ENCODE measurements at regions not wholly inside any gene's neighbourhood (a gene's known extent, or its start where the extent isn't known, plus 50 kb on each side); places are given as distances from the start of the nearest gene placed in this dataset.

DNA sequence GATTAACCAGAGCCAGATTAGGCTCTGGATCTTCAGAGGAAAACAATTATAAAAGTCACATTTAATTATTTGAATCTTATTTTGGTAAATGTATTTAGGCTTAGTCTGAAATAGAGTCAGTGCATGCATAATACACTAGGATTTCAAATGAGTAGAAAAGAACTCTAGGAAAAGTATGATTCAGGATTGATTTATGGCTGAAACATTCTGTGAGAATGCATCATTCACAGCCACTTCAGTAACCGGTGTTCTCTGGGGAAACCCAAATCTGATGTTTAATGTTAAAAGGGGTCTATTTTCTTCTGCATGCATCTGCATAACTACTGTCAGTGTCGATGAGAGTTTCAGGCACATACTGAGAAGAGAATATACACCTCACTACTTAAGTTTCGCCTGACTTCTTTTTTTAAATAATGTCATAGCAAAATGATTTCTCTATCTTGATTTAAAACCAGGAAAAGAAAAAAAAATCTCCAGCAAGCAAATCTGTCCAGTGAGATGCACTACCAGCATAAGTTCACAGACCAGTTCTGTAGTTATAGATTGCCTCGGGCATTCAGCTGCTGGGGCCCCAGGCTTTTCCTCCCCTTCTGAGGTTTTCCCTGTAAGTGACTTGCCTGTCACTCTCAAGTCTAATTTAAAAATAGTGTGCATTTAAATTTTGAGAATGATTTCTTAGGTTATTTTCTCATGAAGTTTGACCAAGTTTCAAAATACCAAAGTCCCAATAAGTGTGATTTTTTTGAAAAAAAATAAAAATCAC, 501.5 kb downstream of the NR4A2 start:
- Histone ChIP-seq H3K9me1 (ENCODE audit: control insufficient read depth, insufficient read depth, low read length) (no peaks in the 10 kb centered on the region), H3K9me3 (replicated peaks; ENCODE audit: control insufficient read depth, insufficient read depth, low read depth, low read length) (no peaks in the 10 kb centered on the region), H3K9ac (ENCODE audit: insufficient read depth in 1 of 2, low read depth in 2 of 2, low read length in 2 of 2) (no peak overlapping the region), H3K79me2 (ENCODE audit: control insufficient read depth, insufficient read depth, low read length) (no peaks in the 10 kb centered on the region), H4K20me1 (replicated peaks; ENCODE audit: control insufficient read depth, insufficient read depth, low read length) (no peaks in the 10 kb centered on the region), H2AFZ (ENCODE audit: low read depth, low read length) (no peak overlapping the region), H3K4me1 (replicated peaks in 1 of 2; ENCODE audit: control insufficient read depth in 2 of 2, insufficient read depth in 2 of 2, low read length in 2 of 2) (no peaks in the 10 kb centered on the region), H3K27ac (ENCODE audit: extremely low read depth, low read depth, low read length) (no peak overlapping the region), H3K27me3 (ENCODE audit: control insufficient read depth in 2 of 2, insufficient read depth in 2 of 2, low read length in 2 of 2) (no peaks in the 10 kb centered on the region), H3K4me2 (ENCODE audit: insufficient read depth, low read length) (no peak overlapping the region), H3K36me3 (ENCODE audit: control insufficient read depth, insufficient read depth, low read length) (no peaks in the 10 kb centered on the region), H3K4me3 (no peak overlapping the region)
- 2% methylated on average over 4 of the region's 4 CpGs for WGBS (ENCODE audit: insufficient coverage, low coverage, missing lambda C conversion rate)
- in situ Hi-C loops (cut with MboI): no loop called here
- TF ChIP-seq ETV5 (CRISPR knock-in tag; IDR thresholded peaks at IDR 0.05; ENCODE audit: low read depth) (no peak), ETV6 (IDR thresholded peaks at IDR 0.05; ENCODE audit: borderline replicate concordance in 1 of 2, low read depth in 2 of 2, low read length in 1 of 2) (no peak), ETV6 (CRISPR knock-in tag; IDR thresholded peaks at IDR 0.05; ENCODE audit: borderline replicate concordance) (no peak), ZKSCAN3 (CRISPR knock-in tag; IDR thresholded peaks at IDR 0.05) (no peak), RB1 (IDR thresholded peaks at IDR 0.05; ENCODE audit: low read depth) (no peak), ZNF444 (CRISPR knock-in tag; IDR thresholded peaks at IDR 0.05) (no peak), SMAD4 (CRISPR knock-in tag; conservative IDR thresholded peaks at IDR 0.05) (no peak), HIVEP1 (CRISPR knock-in tag; IDR thresholded peaks at IDR 0.05) (no peak), STAT5A (IDR thresholded peaks at IDR 0.05; ENCODE audit: borderline replicate concordance, low read length) (no peak), MYC (IDR thresholded peaks at IDR 0.05; ENCODE audit: low read depth, low read length) (no peak), MYC (CRISPR knock-in tag; IDR thresholded peaks at IDR 0.05; ENCODE audit: borderline replicate concordance, low read depth) (no peak), CEBPB (tag; IDR thresholded peaks at IDR 0.05) (no peak), MEF2A (IDR thresholded peaks at IDR 0.05; ENCODE audit: control insufficient read depth, low read depth, low read length) (no peak), ELF4 (CRISPR knock-in tag; IDR thresholded peaks at IDR 0.05) (no peak), TEAD1 (CRISPR knock-in tag; IDR thresholded peaks at IDR 0.05) (no peak), RFX7 (CRISPR knock-in tag; IDR thresholded peaks at IDR 0.05) (no peak)
- TF ChIP-seq, protein P1, sequence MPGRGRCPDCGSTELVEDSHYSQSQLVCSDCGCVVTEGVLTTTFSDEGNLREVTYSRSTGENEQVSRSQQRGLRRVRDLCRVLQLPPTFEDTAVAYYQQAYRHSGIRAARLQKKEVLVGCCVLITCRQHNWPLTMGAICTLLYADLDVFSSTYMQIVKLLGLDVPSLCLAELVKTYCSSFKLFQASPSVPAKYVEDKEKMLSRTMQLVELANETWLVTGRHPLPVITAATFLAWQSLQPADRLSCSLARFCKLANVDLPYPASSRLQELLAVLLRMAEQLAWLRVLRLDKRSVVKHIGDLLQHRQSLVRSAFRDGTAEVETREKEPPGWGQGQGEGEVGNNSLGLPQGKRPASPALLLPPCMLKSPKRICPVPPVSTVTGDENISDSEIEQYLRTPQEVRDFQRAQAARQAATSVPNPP (IDR thresholded peaks at IDR 0.05; ENCODE audit: borderline replicate concordance, insufficient read depth, insufficient read length): no peak
- TF ChIP-seq, protein P2, sequence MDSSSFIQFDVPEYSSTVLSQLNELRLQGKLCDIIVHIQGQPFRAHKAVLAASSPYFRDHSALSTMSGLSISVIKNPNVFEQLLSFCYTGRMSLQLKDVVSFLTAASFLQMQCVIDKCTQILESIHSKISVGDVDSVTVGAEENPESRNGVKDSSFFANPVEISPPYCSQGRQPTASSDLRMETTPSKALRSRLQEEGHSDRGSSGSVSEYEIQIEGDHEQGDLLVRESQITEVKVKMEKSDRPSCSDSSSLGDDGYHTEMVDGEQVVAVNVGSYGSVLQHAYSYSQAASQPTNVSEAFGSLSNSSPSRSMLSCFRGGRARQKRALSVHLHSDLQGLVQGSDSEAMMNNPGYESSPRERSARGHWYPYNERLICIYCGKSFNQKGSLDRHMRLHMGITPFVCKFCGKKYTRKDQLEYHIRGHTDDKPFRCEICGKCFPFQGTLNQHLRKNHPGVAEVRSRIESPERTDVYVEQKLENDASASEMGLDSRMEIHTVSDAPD (CRISPR knock-in tag; IDR thresholded peaks at IDR 0.05): no peak
- TF ChIP-seq, protein P3, sequence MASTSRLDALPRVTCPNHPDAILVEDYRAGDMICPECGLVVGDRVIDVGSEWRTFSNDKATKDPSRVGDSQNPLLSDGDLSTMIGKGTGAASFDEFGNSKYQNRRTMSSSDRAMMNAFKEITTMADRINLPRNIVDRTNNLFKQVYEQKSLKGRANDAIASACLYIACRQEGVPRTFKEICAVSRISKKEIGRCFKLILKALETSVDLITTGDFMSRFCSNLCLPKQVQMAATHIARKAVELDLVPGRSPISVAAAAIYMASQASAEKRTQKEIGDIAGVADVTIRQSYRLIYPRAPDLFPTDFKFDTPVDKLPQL (IDR thresholded peaks at IDR 0.05; ENCODE audit: extremely low read depth, insufficient read length): no peak
- TF ChIP-seq, protein P4, sequence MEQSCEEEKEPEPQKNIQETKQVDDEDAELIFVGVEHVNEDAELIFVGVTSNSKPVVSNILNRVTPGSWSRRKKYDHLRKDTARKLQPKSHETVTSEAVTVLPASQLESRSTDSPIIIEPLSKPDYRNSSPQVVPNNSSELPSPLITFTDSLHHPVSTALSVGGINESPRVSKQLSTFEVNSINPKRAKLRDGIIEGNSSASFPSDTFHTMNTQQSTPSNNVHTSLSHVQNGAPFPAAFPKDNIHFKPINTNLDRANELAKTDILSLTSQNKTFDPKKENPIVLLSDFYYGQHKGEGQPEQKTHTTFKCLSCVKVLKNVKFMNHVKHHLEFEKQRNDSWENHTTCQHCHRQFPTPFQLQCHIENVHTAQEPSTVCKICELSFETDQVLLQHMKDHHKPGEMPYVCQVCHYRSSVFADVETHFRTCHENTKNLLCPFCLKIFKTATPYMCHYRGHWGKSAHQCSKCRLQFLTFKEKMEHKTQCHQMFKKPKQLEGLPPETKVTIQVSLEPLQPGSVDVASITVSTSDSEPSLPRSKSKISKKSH (CRISPR knock-in tag; IDR thresholded peaks at IDR 0.05): no peak
- ATAC-seq (no peak), DNase-seq (ENCODE audit: extremely low read depth in 1 of 4, low spot score in 3 of 4) (no peak), FAIRE-seq (no peak)
- ChIA-PET POLR2A (no interaction called here), CTCF (ENCODE audit: low intra/inter-chr PET ratio) (no interaction called here)
- intact Hi-C loops (cut with micrococcal nuclease): no loop called here
- no TSS peak for BruUV-seq (replicated peaks)

Data from K562 (cell line).